Body of pancreas (tissue), 4 donors: ENCODE measurements at regions not wholly inside any gene's neighbourhood (a gene's known extent, or its start where the extent isn't known, plus 50 kb on each side); places are given as distances from the start of the nearest gene placed in this dataset.
A peak's percentile ranks its signal among the peaks of the same experiment; 100 is the strongest.

Experiments
- ATAC-seq: fragments of 150-250 bp; one replicate; pipeline ENCODE4 v1.9.1; 2016
- DNase-seq, 4 donors: peaks; one replicate each; pipeline ENCODE4 v3.0.0-alpha.2; 2019
- H3K27ac ChIP-seq, 4 donors: fragments of 200-600 bp; sonication (generic); 1 replicate in 3 of 4; 2 replicates in 1 of 4; pipeline versions ENCODE4 v1.5.1 to v1.6.1; 2016 to 2019; ENCODE audit warnings: mild to moderate bottlenecking in 1 of 4, mixed read lengths in 1 of 4, moderate library complexity in 1 of 4
- H3K27me3 ChIP-seq, 2 donors: fragments of 200-600 bp; sonication (generic); one replicate each; pipeline ENCODE4 v1.6.0; 2016; ENCODE audit warnings: mild to moderate bottlenecking in 1 of 2
- H3K36me3 ChIP-seq, 2 donors: fragments of 200-600 bp; sonication (generic); replicated peaks in 1 of 2; 2 replicates each; pipeline ENCODE4 v1.5.1; 2016; ENCODE audit warnings: low read depth in 2 of 2; ENCODE audit not compliant: insufficient read depth in 1 of 2
- H3K4me1 ChIP-seq: fragments of 200-600 bp; sonication (generic); one replicate; pipeline ENCODE4 v1.6.0; 2016
- H3K4me3 ChIP-seq, 2 donors: fragments of 200-600 bp; sonication (generic); 1 replicate in 1 of 2; 2 replicates in 1 of 2; pipeline ENCODE4 v1.5.1; 2016 to 2019
- H3K9me3 ChIP-seq, 3 donors: fragments of 200-600 bp; sonication (generic); 1 replicate in 2 of 3; 2 replicates in 1 of 3; pipeline ENCODE4 v1.5.1; 2016
- CTCF ChIP-seq, 7 experiments: fragments of 450-650 bp in 4 of 7; fragments of 200-600 bp in 3 of 7; sonication (generic) in 3 of 7; IDR thresholded peaks; one replicate each; pipeline ENCODE4 v1.5.1; 2016 to 2019; ENCODE audit warnings: antibody characterized with exemption in 7 of 7
- POLR2A ChIP-seq, 3 donors: fragments of 450-650 bp; IDR thresholded peaks; one replicate each; pipeline ENCODE4 v1.6.1; 2016; ENCODE audit warnings: antibody characterized with exemption in 3 of 3, mild to moderate bottlenecking in 2 of 3
- WGBS, 2 donors: methylation state at CpG; one replicate each; pipeline ENCODE4 v1.1.5; 2017; 5-methylcytosine and 5-hydroxymethylcytosine counted together
- intact Hi-C: fragments of 100-400 bp; cut with DNase I; formaldehyde crosslinking; loops from one replicate; pipeline ENCODE4 v1.15.1; 2023

GRCh38 chr1:36572906-36573305, 90.2 kb upstream of the CSF3R start:
- no peak for DNase-seq
- TF ChIP-seq POLR2A (IDR thresholded peaks at IDR 0.05) (no peak), CTCF (IDR thresholded peaks at IDR 0.05) (no peak)
- ATAC-seq = no peak
- intact Hi-C loops = loop anchor here (10.0 kb wide), 2 partner anchors 752 to 862 kb away; no protein-coding TSS in a partner anchor
- no peak overlapping the region for H3K4me3 ChIP-seq
- no peaks in the 10 kb centered on the region for H3K36me3 ChIP-seq
- H3K4me1 ChIP-seq = no peaks in the 10 kb centered on the region
- WGBS, 2 donors = 25 to 38% methylated on average over 10 to 11 of the region's 11 CpGs
- no peak overlapping the region for H3K27ac ChIP-seq
- no peaks in the 10 kb centered on the region for H3K9me3 ChIP-seq
- no peaks in the 10 kb centered on the region for H3K27me3 ChIP-seq

GRCh38 chr1:36572142-36572715, 89.5 kb upstream of the CSF3R start:
- 41 to 48% methylated on average over 15 of the region's 15 CpGs for WGBS, 2 donors
- DNase-seq = no peak
- H3K4me1 ChIP-seq = no peaks in the 10 kb centered on the region
- no peaks in the 10 kb centered on the region for H3K9me3 ChIP-seq
- intact Hi-C loops = loop anchor here (10.0 kb wide), 2 partner anchors 753 to 863 kb away; no protein-coding TSS in a partner anchor
- H3K4me3 ChIP-seq = no peak overlapping the region
- no peak overlapping the region for H3K27ac ChIP-seq
- TF ChIP-seq CTCF (IDR thresholded peaks at IDR 0.05) (no peak), POLR2A (IDR thresholded peaks at IDR 0.05) (no peak)
- no peaks in the 10 kb centered on the region for H3K27me3 ChIP-seq
- ATAC-seq = no peak
- no peaks in the 10 kb centered on the region for H3K36me3 ChIP-seq

- peak in 1 of 4 donors; percentile 21 for DNase-seq
- Histone ChIP-seq H3K36me3 (no peaks in the 10 kb centered on the region), H3K4me1 (no peaks in the 10 kb centered on the region), H3K4me3 (no peak overlapping the region), H3K9me3 (no peaks in the 10 kb centered on the region), H3K27me3 (no peaks in the 10 kb centered on the region), H3K27ac (no peak overlapping the region)
- intact Hi-C loops = loop anchor here (10.0 kb wide), 2 partner anchors 754 to 864 kb away; no protein-coding TSS in a partner anchor
- TF ChIP-seq POLR2A (IDR thresholded peaks at IDR 0.05) (no peak), CTCF (IDR thresholded peaks at IDR 0.05) (no peak)
- 91 to 100% methylated on average over 1 of the region's 1 CpG for whole genome bisulfite sequencing, 2 donors
- no peak for ATAC-seq
Observed at GRCh38 chr1:36571106-36571505, 88.4 kb upstream of the CSF3R start.

- Histone ChIP-seq H3K4me3 (no peak overlapping the region), H3K9me3 (no peaks in the 10 kb centered on the region), H3K27me3 (no peaks in the 10 kb centered on the region), H3K36me3 (no peaks in the 10 kb centered on the region), H3K4me1 (no peaks in the 10 kb centered on the region), H3K27ac (no peak overlapping the region)
- DNase-seq (no peak), ATAC-seq (no peak)
- intact Hi-C loops = loop anchor here (10.0 kb wide), 2 partner anchors 754 to 864 kb away; no protein-coding TSS in a partner anchor
- TF ChIP-seq CTCF (IDR thresholded peaks at IDR 0.05) = no peak
- no peak for TF ChIP-seq POLR2A (IDR thresholded peaks at IDR 0.05)
- 92 to 93% methylated on average over 7 to 12 of the region's 12 CpGs for WGBS, 2 donors
Observed at GRCh38 chr1:36570478-36571060, 87.9 kb upstream of the CSF3R start.
